Suppressor macrophage treated with lipopolysaccharide for 1 hour (primary cell): ENCODE measurements at regions not wholly inside any gene's neighbourhood (a gene's known extent, or its start where the extent isn't known, plus 50 kb on each side); places are given as distances from the start of the nearest gene placed in this dataset.

Experiments
- DNase-seq, 3 donors: peaks; one replicate each; pipeline ENCODE4 v3.0.0-alpha.2; 2020 to 2022

GRCh38 chr2:129902731-129903585 lies 76.5 kb upstream of the RAB6C start:
- DNase-seq: no peak

GRCh38 chr2:129903586-129904425 lies 75.7 kb upstream of the RAB6C start:
- no peak for DNase-seq

- no peak for DNase-seq
These were observed 74.7 kb upstream of the RAB6C start for GRCh38 chr2:129904532-129905446.

- no peak for DNase-seq
These were observed 73.8 kb upstream of the RAB6C start for GRCh38 chr2:129905664-129906081.

DNA sequence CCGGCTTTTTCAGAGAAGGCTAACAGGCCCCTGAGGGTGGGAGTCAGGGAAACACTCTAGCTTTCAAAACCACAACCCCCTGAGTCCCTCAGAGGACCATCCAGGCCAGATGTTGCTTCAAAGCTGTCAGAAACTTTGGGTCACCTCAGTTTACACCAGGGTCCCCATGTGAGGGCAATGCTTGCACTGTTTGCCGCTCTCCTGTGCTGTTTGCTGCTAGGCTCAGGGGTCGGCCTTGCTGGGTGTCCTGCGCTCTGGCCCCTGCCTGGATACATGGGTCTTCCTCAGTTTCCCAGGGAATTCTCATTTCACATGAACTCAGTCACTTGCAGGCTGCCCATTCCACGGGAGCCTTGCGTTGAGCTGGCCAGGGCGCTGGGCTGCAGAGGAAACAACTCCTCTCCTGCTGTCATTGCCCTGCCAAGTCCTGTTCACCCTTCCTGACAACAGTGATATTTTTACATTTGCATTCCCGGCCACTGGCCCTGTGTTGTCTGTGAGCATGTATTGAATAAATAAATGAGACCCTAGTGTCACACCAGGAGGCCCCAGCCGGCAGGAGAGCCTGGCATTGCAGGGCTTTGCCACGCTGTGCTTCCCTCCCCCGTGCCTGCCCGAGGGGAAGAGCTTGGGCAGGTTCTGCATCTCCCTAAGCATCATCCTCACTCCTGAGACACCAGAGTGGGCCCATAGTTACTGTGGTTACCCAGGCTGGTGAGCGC lies 73.2 kb upstream of the RAB6C start:
- DNase-seq: no peak

- no peak for DNase-seq
These were observed 72.6 kb upstream of the RAB6C start for GRCh38 chr2:129906861-129907235.

DNA sequence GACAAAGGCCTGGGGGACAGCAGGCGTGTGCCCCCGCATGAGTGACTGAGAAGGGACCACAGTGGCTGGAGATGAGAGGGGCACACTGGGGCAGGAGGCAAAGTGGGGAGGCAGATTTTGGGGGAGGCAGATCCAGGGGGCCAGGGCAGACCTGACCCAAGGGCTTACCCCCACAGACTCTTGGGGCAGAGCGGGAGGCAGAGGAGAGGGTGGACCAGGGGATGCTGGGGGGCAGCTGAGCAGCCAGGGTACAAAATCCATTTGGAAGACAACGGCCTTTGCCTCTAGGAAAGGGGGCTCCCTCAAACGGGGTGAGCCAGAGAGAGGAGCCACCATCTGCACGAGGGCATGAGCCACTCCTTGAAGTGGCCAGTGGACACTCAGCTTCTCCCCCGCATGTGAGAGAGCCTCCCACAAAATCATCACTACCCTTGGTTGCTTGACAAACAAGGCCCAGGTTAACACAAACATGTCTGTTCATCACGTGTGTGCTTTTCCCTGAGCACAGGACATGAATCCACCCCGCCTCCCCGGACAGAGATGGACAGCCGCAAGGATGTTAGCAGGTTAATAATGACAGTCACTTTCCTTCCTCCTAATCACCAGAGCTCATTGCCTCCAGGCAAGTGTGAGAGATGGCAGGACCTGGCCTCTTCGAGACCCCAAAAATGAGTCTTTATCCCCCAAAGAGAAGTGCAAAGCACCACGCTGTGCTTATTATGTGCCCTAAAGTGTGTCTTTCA lies 72.0 kb upstream of the RAB6C start:
- no peak for DNase-seq

GRCh38 chr2:129908721-129909373 lies 70.6 kb upstream of the RAB6C start:
- no peak for DNase-seq

DNA sequence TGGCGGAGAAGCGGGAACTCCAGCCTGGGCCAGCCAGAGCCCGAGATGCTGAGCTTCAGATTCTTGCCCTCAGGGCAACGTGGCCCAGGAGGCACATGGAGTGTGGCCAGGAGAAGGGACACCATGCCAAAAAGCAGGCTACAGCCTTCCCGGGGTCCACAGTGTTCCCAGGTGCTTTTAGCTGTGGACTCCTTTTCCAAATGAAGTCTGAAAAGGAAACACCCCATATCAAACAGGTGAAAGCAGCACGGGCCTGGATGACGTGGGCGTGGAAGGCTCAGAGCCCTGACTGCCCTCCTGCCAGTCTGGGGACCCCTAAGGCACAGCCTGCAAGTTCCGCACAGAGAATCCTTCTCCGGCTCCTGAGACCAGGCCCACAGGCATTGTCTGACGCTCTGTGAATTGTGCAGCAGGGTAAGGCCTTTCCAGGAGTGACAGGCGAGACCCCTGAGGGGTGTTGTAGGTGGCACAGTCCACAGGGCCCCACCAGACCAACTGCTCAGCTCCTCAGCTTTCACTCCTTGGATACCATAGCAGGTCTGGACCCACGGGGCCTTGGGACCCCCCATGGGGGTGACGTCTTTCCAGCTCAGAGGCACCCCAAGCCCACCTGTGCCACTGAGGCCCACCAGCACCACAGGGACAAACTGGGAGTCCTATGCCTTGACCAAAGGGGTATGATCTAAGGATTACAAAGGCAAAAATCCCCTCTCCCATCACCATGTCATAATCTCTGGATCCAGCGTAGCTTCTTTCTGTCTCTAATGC lies 69.6 kb upstream of the RAB6C start:
- DNase-seq: no peak

DNA sequence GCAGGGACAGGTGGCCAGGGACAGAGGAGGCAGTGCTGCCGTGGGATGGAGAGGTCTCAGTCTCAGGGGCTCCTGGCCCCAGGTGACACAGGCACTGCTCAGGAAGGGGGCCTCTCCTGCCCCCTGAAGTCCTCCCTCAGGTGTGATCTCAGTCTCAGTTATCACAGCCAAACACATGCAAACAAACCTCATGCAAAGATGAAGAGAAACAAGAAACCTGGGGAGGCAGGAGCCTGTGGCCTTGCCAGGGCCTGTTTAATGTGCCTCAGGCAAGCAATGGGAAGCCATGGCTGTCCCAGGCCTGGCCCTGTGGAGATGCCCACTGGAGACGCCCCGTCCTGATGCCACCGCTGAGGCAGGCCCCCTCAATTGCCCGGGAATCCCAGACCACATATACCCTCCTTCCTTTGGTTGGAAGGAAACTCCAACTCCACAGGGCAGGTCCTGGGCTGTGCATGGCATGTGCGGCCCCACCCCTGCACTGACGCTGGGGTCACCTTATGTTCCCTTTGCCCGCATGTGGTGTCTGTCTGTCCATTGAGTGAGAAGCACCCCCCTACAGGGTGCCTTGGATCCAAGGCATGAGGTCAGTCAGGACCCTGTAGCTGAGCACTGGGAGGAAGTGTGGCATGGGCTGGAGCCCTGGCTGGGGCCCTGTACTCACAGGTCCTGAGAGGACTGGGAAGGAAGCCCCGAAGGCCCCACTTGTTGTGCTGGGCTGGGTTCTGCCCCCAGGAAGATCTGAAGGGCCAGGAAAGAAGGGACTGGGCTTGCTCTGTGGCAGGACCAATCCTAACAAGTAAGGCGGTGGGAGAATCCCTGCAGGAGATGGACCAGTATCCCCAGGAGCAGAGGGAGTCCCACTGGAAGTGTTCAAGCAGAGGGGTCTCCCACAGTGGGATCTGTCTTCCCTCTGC lies 68.8 kb upstream of the RAB6C start:
- DNase-seq: no peak

- DNase-seq: no peak
These were observed 68.0 kb upstream of the RAB6C start for GRCh38 chr2:129911363-129912065.

DNA sequence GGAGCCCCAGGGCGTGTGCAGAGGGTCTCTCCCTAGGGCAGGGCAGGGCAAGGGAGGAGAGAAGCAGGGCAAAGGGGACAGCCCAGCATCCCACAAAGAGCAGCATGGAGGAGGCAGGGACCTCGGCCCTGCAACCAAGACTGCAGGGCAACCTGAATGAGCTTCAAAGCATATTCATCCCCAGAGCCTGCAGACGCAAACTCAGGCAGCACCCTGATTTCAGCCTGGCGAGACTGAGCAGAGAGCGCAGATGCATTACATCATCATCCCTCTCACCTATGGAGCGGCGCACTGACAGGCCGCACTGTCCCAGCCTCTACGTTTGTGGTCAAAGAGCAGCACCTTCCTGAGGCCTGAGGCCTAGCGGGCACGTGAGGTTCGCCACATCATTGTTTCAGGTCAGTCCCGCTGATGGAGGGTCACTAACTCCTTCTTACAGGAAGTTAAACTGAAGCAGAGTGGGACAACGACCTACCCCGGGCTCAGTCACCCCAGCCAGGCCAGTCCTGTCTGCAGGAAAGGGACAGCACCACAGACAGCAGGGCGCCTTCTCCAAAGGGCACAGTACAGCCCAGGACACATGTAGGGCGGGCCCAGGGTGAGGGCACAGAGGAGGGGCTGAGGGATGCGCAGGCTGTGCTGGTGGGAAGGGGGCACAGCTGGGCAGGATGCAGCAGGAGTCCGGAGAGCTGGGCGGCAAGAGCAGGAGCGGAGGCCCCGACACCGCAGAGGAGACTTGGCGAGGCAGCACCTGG lies 67.2 kb upstream of the RAB6C start:
- no peak for DNase-seq

- DNase-seq: no peak
These were observed 66.4 kb upstream of the RAB6C start for GRCh38 chr2:129912871-129913694.

DNA sequence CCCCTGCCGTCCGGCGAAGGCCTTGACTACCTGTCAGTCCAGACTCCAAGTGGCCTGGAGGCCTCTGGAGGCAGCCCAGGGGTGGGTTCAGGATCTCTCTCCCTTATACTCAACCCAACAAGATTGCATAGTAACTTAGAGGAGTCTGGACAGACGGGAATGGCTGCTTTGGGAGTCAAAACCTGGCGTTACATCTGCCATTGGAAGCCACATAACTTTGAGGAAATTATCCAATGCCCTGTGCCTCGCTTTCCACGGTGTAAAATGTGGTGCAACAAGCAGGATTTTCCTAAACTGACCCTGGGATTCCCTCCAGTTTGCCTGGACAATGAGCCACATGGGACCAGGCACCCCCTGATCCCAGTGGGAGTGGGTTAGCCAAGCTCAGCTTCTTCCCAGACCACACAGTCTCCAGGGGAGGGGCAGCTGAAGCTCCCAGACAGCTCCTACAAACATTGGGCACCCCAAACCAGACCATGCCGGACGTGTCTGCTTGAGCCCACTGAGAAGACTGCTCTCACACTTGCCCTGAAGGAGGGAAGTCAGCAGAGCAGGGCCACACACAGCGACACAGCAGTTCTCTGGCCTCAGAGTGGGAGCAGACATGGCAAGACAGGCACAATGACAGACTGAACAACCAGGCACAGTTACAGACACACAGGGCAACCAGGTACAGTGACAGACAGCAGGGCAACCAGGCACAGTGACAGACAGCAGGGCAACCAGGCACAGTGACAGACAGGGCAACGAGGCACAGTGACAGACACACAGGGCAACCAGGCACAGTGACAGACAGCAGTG lies 65.6 kb upstream of the RAB6C start:
- no peak for DNase-seq

- no peak for DNase-seq
These were observed 64.7 kb upstream of the RAB6C start for GRCh38 chr2:129914538-129915302.
